LoVo (cell line): ENCODE measurements at regions not wholly inside any gene's neighbourhood (a gene's known extent, or its start where the extent isn't known, plus 50 kb on each side); places are given as distances from the start of the nearest gene placed in this dataset.

Source experiments
- DNase-seq: peaks from one replicate; pipeline ENCODE4 v3.0.0-alpha.2; 2016; ENCODE audit warnings: low spot score

DNA sequence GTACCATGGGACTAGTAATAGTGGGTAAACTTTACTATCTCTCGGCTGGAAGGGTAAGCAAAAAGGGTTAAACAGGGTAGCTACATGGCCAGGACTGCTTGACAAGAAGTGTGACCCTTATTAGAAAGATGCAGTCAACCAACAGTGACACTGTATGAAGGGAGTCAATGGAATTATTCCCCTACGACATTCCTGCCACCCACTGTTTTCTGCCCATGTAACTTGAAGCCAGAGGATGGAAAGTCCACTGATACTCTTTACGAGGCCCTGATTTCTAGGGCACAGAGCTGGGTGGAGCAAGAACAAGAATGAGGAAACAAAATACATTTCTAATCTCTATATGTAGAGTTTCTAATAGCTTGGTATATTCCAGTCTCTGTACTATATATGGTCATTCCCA lies 1102.5 kb downstream of the CDH11 start:
- no peak for DNase-seq

- no peak for DNase-seq
Measured at GRCh38 chr16:64017796-64018195, 1104.1 kb downstream of the CDH11 start.

DNA sequence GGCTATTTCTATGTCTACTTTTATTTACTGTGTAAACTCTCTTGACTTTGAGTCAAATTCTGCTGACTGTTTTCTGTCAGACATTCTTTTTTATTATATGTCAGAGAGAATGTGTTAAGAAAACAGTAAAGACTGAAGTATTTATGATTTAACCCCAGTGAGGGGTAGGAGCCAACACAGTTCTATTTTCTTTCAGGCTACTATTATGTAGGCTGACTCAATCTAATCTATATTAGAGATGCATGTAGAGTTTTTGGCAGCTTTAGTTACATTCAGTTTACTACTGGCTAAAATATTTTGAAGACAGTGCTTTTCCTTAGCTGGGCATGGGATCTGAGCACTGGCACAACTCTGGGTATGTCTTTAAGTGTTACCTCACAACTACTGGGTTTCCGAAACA lies 1108.0 kb downstream of the CDH11 start:
- no peak for DNase-seq

DNA sequence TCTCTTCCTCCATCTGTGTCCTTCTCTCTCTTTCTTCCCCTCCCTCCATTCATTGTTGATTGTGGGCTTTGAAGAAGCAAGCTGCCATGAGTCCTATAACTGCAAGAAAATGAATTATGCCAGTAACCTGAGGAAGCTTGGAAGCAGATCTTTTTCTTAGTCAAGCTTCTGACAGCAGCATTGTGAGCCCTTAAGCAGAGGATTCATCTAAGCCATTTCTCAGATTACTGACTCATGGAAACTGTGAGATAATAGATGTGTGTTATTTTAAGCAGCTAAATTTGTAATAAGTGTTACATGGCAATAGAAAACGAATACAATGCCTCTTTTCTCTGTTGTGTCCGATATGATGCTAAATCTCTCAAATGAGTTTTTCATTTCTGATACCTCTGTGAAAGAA lies 1109.7 kb downstream of the CDH11 start:
- DNase-seq: no peak

DNA sequence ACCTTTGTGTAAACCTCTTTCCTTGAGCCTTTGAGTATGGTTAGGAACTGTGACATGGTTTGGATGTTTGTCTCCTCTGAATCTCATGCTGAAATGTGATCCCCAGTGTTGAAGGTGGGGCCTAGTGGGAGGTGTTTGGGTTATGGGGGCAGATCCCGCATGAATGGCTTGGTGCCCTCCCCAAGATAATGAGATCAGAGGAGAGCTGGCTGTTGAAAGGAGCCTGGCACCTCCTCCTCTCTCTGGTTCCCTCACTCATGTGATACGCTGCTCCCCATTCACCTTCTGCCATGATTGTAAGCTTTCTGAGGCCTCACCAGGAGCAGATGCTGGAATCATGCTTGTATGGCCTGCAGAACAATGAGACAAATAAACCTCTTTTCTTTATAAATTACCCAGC lies 1110.2 kb downstream of the CDH11 start:
- no peak for DNase-seq

GRCh38 chr16:64008131-64008530 lies 1113.7 kb downstream of the CDH11 start:
- DNase-seq: no peak

DNA sequence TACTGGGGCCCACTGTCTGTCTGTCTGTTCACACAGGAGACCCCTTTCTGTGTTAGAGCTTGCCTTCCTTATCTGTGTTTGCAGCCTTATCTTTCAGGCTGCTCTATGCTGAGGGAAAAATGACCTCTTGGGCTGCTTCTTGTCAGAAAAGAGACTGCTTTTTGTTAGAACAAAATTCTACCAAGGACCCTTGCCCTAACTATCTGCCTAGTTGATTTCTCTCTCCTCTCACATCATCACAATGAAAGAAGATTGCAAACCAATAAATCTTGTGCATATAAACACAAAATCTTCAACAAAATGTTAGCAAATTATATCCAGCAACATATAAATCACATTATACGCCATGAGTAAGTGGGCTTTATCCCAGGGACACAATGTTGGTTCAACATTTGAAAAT lies 1117.7 kb downstream of the CDH11 start:
- no peak for DNase-seq

DNA sequence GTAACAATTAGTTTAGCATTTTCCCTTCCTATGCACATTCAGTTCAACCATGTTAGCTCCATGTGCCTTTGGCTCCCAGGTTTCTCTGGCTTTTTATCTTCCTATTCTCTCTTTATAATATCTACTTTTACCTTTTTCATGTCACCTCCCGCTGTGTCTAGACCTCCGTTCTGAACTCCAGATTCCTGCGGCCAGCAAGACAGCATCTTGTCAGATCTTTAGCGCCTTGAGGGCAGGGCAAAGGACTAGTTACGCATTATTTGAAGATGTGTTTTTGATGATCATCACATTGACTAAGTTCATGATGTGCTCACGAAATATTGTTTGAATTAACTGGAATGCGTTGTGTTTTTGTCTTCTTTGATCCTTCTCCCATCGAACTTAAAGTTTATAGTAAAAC lies 1126.8 kb downstream of the CDH11 start:
- no peak for DNase-seq

GRCh38 chr16:63983401-63983800 lies 1138.5 kb downstream of the CDH11 start:
- DNase-seq: no peak

- no peak for DNase-seq
Measured at GRCh38 chr16:63982741-63983140, 1139.1 kb downstream of the CDH11 start.

DNA sequence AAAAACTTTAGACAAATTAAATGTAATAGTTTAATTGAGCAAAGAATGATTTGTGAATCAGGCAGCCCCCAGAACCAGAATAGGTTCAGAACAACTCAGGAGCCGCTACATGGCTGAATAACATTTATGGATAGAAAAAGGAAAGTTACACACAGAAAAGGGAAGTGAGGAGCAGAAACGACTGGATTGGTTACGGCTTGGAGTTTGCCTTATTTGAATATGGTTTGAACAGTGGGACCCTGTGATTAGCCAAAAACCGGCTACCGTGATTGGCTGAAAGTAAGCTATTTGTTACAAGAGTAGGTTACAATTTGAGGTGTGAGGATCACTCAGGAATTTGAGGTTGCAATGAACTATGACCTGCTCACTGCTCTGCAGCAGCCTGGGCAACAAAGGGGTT lies 1139.8 kb downstream of the CDH11 start:
- no peak for DNase-seq

DNA sequence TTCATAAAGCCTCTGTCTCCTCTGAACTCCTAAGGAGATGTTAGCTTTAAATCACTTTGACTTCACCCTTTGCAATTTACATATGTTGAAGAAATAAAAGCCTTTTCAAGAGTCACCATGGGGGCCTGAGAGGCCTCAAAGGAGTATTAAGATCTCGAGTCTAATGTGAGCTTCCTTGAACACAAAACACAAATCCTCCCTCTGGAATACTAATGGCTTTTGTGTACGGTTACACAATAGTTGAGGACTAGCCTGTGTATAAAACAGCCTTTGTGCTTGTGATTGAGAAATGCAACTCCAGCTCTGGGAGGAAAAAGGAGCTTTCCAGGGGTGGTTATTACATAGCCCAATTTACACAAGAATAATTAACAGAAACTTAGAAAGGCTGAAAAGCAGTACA lies 1140.2 kb downstream of the CDH11 start:
- DNase-seq: no peak

DNA sequence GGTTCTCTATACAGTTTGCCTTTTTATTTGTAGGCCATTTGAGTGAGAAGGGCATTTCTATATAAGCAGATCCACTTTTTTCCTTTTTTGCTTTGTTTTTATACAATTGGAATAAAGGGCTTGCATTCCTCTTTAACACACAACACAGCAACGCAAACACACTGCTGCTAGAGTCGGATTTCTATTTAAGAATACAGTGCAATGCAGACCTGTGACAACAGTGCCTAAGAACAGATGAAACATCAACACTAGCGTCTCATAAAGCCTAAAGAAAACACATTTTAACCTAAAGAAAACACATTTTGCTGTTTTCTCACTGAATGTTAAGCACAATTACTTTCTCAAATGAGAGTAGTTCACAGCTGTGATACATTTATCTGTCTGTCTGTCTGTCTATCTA lies 1141.1 kb downstream of the CDH11 start:
- DNase-seq: no peak

DNA sequence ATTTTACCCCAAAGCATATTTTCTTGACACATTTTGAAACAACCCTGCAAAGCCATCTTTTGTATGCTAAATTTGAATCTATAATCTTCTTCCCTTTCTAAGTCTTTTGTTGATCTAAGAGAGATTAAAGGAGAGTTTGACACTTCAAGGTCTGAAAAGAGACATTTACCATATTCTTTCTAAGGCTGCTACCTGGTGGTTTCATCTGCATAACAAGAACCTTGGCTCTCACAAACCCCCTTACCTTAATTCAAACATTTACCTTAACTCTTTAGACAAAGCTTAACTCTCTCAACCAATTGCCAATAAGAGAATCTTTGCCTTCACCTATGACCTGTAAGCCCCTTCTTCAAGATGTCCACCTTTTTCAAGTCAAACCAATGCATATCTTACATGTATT lies 1143.6 kb downstream of the CDH11 start:
- no peak for DNase-seq

GRCh38 chr16:63976345-63976744 lies 1145.5 kb downstream of the CDH11 start:
- no peak for DNase-seq

DNA sequence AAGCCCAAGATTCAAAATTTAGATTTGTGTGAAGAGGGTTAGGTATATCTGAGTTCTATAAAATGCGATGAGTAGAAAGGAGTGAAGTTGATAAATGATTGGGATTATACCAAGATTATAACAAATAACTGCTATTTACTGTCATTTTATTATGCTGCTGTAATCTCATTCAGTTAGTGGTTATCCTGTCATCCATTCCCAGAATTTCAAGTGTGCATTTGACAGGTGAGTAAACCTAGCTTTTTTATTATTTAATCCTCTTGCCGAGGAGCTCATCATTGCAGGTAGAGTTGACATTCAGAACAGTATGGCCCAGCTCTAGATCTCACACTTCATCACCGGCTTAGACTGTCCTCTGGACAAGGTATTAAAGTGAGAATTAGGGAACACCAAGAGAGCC lies 1146.2 kb downstream of the CDH11 start:
- DNase-seq: no peak

DNA sequence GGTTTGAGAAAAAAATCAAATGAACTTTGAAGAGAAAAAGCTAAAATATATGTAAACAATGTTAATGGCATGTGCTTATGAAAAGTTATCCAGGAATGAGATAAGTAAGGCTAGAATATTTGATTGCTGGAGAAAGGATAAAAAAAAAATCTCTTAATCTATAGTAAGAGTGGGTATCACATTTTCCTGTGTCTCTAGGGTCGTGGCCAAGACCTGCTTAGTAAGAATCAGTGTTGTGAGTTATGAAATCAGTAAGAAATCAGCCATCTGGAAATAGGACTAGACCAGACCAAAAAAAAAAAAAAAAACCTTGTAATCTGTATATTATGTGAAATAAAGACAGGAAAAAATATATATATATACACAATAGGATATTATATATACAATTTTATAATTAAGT lies 1153.9 kb downstream of the CDH11 start:
- DNase-seq: no peak

DNA sequence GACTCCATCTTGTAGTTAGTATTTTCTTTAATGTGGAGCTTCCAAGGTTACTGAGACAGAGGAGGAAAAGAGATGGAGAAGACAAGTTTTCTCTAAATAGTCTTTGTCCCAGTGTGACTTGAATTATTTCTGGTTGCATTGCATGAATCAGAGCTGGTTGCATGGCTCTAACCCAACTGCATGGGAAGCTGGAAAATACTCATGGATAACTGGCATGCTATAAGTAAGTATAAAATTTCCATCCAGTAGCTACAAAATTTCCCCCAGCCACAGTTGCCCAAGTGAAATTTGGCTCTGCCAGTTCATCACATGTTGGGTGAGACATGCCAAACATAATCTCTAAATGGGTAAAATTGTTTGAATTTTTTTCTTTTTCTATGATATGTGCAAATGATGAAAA lies 1161.5 kb downstream of the CDH11 start:
- DNase-seq: no peak

DNA sequence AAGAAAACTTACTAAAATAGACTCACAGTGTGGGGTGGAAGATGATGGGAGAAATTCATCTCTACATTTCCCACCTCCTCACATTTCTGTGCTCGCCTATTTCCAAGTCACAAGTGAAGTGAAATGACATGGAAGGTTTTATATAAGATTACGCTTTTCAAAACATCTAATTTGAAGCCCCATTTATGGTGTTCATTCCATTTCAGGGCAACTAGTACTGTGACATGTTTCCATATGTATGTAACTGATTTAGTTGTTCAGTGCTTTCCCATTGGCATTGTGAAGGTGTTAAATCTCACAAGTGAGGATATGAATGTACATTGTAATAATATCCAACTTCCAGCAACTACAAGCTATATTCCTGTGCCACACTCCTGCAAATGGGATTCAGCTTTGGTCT lies 1174.8 kb downstream of the CDH11 start:
- DNase-seq: no peak

DNA sequence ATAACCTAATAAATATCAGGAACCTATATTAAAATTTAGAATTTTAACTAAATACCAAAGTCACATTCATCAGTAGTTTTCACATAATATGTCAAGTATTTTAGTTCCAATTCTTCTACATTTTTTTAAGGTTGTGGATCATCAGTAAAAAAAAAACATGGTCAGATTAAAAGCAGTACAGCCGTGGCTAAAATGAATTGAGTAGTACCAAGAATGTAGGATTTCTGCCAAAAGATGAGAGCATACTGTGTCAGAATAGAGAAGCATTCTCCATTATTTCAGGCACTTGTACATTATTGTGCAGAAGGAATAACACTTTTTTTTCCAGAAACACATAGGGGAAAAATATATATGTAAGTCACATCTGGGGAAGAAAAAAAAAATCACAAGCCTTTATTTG lies 1176.1 kb downstream of the CDH11 start:
- no peak for DNase-seq

- DNase-seq: no peak
Measured at GRCh38 chr16:63943566-63943965, 1178.3 kb downstream of the CDH11 start.

DNA sequence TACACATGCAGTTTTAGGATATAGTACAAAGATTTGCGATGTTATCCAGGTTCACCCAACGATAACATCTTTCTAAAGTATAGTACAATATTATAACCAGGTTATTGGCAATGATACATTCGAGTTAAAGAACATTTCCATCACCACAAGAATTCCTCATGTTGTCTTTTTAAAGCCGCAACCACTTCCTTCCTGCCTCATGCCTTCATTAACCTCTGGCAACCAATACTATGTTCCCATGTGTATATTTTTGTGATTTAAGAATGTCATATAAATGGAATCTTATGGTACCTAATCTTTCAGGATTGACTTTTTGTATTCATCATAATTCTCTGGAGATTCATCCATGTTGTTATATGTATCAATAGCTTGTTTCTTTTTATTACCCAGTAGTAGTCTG lies 1183.2 kb downstream of the CDH11 start:
- no peak for DNase-seq

- no peak for DNase-seq
Measured at GRCh38 chr16:63933841-63934240, 1188.0 kb downstream of the CDH11 start.

DNA sequence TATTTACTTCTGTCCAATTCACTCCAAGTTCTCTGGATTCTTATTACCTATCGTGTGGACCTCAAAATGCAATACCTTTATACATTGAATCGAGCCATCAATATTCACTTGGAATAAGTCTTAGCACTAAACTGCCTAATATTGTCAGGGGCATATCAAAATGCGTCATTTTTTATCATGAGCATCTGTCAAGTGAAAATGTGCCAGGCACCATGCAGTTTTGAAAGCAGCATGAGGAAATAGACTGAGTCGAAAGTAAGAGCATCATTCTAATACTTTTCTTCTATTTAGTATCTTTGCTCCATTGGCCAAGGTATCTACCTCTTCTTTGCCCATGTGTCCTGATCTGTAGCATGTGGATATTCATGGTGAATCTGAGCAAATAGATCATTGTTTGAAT lies 1193.4 kb downstream of the CDH11 start:
- DNase-seq: no peak

DNA sequence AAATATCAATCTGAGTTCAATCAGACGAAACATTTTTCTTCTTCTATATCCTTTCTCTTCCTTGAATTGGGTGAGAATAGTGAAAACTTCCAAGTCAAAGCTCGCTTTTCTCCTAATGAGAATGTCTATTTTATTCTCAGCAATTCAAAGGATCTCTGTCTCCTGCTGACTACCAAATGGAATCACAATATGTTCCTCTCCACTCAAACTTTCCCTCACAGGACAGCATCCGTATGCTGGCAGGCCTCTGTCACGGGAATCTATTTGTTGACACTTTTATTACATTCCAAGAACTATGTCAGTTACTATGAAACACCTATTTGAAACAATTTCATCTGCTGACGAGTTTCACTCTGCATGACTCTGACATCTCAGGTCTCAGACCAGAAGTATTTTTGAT lies 1196.6 kb downstream of the CDH11 start:
- no peak for DNase-seq
